GM12878 (cell line): ENCODE measurements at regions not wholly inside any gene's neighbourhood (a gene's known extent, or its start where the extent isn't known, plus 50 kb on each side); places are given as distances from the start of the nearest gene placed in this dataset.

Experiments
- ATAC-seq: fragments of 200-7000 bp; cut with Tn5 transposase; 3 replicates; pipeline ENCODE4 v1.9.1; 2020; ENCODE audit warnings: mild to moderate bottlenecking, moderate library complexity
- BruUV-seq: library from RNA; stranded (reverse); fragments of 400-500 nt; replicated peaks from 2 replicates; lab custom pipeline; 2021; lab: Mats Ljungman, UMichigan
- CTCF ChIA-PET: fragments of 300-600 bp; sonication (Branson Sonifier 250); formaldehyde crosslinking; extraction: SDS; loops from one replicate; lab custom pipeline; 2021; ENCODE audit warnings: inconsistent platforms; lab: Yijun Ruan, JAX
- POLR2A ChIA-PET: fragments of 350-600 bp; formaldehyde crosslinking; extraction: SDS; loops from one replicate; lab custom pipeline; 2021; ENCODE audit warnings: inconsistent platforms; lab: Charles Lee
- RAD21 ChIA-PET: fragments of 300-600 bp; sonication (Branson Sonifier 250); formaldehyde crosslinking; loops from one replicate; lab custom pipeline; 2023; ENCODE audit warnings: antibody characterized with exemption; ENCODE audit not compliant: unreplicated experiment; lab: Charles Lee
- SMC1A ChIA-PET: fragments of 300-600 bp; sonication (Branson Sonifier 250); formaldehyde crosslinking; loops from one replicate; lab custom pipeline; 2023; ENCODE audit not compliant: unreplicated experiment, uncharacterized antibody; lab: Charles Lee
- DNase-seq: peaks from one replicate; pipeline ENCODE4 v3.0.0-alpha.2; 2011; ENCODE audit warnings: low read depth, low spot score
- FAIRE-seq: peaks from 3 replicates; lab custom pipeline; 2011; peaks lifted over from hg19 to GRCh38; lab: Jason Lieb, UNC
- H2AFZ ChIP-seq: 2 replicates; pipeline ENCODE4 v1.6.0; 2011; ENCODE audit warnings: low read depth, low read length, control low read depth; ENCODE audit not compliant: control insufficient read depth
- H3K27ac ChIP-seq: 2 replicates; pipeline ENCODE4 v1.5.1; 2011; ENCODE audit warnings: control low read depth; ENCODE audit not compliant: control insufficient read depth, insufficient read depth
- H3K27me3 ChIP-seq, 2 experiments: replicated peaks in 1 of 2; 2 replicates each; pipeline versions ENCODE4 v1.6.0 to v1.6.1; 2011; ENCODE audit warnings: low read length in 1 of 2; ENCODE audit not compliant: control insufficient read depth in 2 of 2, insufficient read depth in 2 of 2
- H3K36me3 ChIP-seq, 2 experiments: 2 replicates each; pipeline ENCODE4 v1.5.1; 2011; ENCODE audit warnings: low read length in 1 of 2; ENCODE audit not compliant: control insufficient read depth in 2 of 2, insufficient read depth in 2 of 2
- H3K4me1 ChIP-seq: 2 replicates; pipeline ENCODE4 v1.6.1; 2011; ENCODE audit warnings: mild to moderate bottlenecking, low read length, moderate library complexity, mixed read lengths; ENCODE audit not compliant: control insufficient read depth, insufficient read depth
- H3K4me2 ChIP-seq: 2 replicates; pipeline ENCODE4 v1.6.0; 2011; ENCODE audit warnings: control low read depth; ENCODE audit not compliant: control insufficient read depth, insufficient read depth
- H3K4me3 ChIP-seq: fragments of 200-600 bp; sonication (generic); 2 replicates; pipeline ENCODE4 v1.5.1; 2016
- H3K79me2 ChIP-seq: 2 replicates; pipeline ENCODE4 v1.6.0; 2011; ENCODE audit warnings: low read length; ENCODE audit not compliant: control insufficient read depth, insufficient read depth
- H3K9ac ChIP-seq: 2 replicates; pipeline ENCODE4 v1.8.0; 2011; ENCODE audit warnings: low read length, control low read depth, mixed read lengths; ENCODE audit not compliant: control insufficient read depth, insufficient read depth
- H3K9me3 ChIP-seq: replicated peaks from 3 replicates; pipeline ENCODE4 v1.5.1; 2011; ENCODE audit warnings: mild to moderate bottlenecking, low read length; ENCODE audit not compliant: control insufficient read depth, insufficient read depth
- H4K20me1 ChIP-seq: 2 replicates; pipeline ENCODE4 v1.6.0; 2011; ENCODE audit not compliant: control insufficient read depth, insufficient read depth
- ATF7 ChIP-seq: fragments of 450-650 bp; IDR thresholded peaks from 2 replicates; pipeline ENCODE4 v1.6.1; 2016; ENCODE audit warnings: low read depth, mild to moderate bottlenecking
- CBX3 ChIP-seq: fragments of 200-600 bp; sonication (generic); IDR thresholded peaks from 2 replicates; pipeline ENCODE4 v1.6.1; 2016; ENCODE audit warnings: low read depth, borderline replicate concordance
- CREB1 ChIP-seq: IDR thresholded peaks from 2 replicates; pipeline ENCODE4 v1.6.1; 2012; ENCODE audit warnings: low read depth, mild to moderate bottlenecking, inconsistent platforms
- CREM ChIP-seq: IDR thresholded peaks from 2 replicates; pipeline ENCODE4 v1.6.1; 2014; ENCODE audit warnings: antibody characterized with exemption, low read depth
- HDAC2 ChIP-seq: fragments of 200-600 bp; sonication (generic); IDR thresholded peaks from 2 replicates; pipeline ENCODE4 v1.6.1; 2017
- IKZF1 ChIP-seq: fragments of 450-650 bp; conservative IDR thresholded peaks from 2 replicates; pipeline ENCODE4 v1.6.1; 2017; ENCODE audit warnings: antibody characterized with exemption, mild to moderate bottlenecking
- JUND ChIP-seq: IDR thresholded peaks from 2 replicates; pipeline ENCODE4 v1.6.1; 2012; ENCODE audit warnings: low read depth, mild to moderate bottlenecking, low read length, improper control_type of control experiment, moderate library complexity
- MEF2A ChIP-seq: IDR thresholded peaks from 2 replicates; pipeline ENCODE4 v1.6.1; 2011; ENCODE audit warnings: low read depth, mild to moderate bottlenecking, low read length, moderate library complexity; ENCODE audit not compliant: insufficient read depth
- NFXL1 ChIP-seq: fragments of 450-650 bp; IDR thresholded peaks from 2 replicates; pipeline ENCODE4 v1.6.1; 2017; ENCODE audit warnings: antibody characterized with exemption, mild to moderate bottlenecking, borderline replicate concordance
- POLR2AphosphoS2 ChIP-seq: IDR thresholded peaks from 2 replicates; pipeline ENCODE4 v1.6.1; 2011; ENCODE audit warnings: low read depth, mild to moderate bottlenecking, low read length, improper control_type of control experiment, moderate library complexity
- RCOR1 ChIP-seq: conservative IDR thresholded peaks from 2 replicates; pipeline ENCODE4 v1.6.1; 2012; ENCODE audit warnings: low read depth, low read length, improper control_type of control experiment
- RUNX3 ChIP-seq: IDR thresholded peaks from 2 replicates; pipeline ENCODE4 v1.6.1; 2012; ENCODE audit warnings: low read length, inconsistent platforms
- TCF12 ChIP-seq: IDR thresholded peaks from 2 replicates; pipeline ENCODE4 v1.6.1; 2011; ENCODE audit warnings: low read depth, mild to moderate bottlenecking, low read length
- WGBS: methylation state at CpG from one replicate; pipeline ENCODE4 v1.1.6; 2016; ENCODE audit warnings: low lambda C conversion rate; ENCODE audit not compliant: insufficient replicate concordance, insufficient coverage; ENCODE audit errors: missing lambda C conversion rate; 5-methylcytosine and 5-hydroxymethylcytosine counted together
- in situ Hi-C: fragments of 300-500 bp; cut with MboI; formaldehyde crosslinking; loops from 9 replicates; pipeline ENCODE4 v1.14.3; 2018; ENCODE audit warnings: mixed read lengths
- intact Hi-C: fragments of 100-400 bp; cut with micrococcal nuclease; formaldehyde crosslinking; loops from one replicate; pipeline ENCODE4 v1.14.2; 2022; ENCODE audit not compliant: unreplicated experiment
- TF ChIP-seq, protein P1 (sequence below): fragments of 450-650 bp; formaldehyde crosslinking; IDR thresholded peaks from 2 replicates; pipeline ENCODE4 v1.4.0; 2020; ENCODE audit warnings: mild to moderate bottlenecking, moderate library complexity

DNA sequence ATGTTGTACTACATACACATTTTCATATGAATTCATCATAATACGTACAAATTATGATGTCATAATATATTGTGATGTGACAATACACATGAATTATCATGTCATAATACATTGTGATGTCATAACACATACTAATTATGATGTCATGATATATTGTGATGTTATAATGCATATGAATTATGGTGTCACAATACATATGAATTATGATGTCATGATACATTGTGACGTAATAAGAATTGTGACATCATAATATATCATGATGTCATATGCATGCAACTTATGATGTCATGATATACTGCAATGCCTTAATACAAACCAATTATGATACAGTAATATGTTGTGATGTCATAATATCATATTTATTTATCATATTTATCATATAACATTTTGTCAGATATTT is 2074.3 kb downstream of the TP53TG3F start:
- SMC1A ChIA-PET = no interaction called here
- no TSS peak for BruUV-seq
- Histone ChIP-seq H3K27me3 (no peaks in the 10 kb centered on the region), H3K79me2 (no peaks in the 10 kb centered on the region), H3K4me1 (no peaks in the 10 kb centered on the region), H4K20me1 (no peaks in the 10 kb centered on the region), H3K27ac (no peak overlapping the region), H3K36me3 (no peaks in the 10 kb centered on the region), H2AFZ (no peak overlapping the region), H3K4me2 (no peak overlapping the region), H3K4me3 (no peak overlapping the region), H3K9ac (no peak overlapping the region), H3K9me3 (no peaks in the 10 kb centered on the region; the same call in 2 of the 3 replicates)
- in situ Hi-C loops (no loop called here), intact Hi-C loops (no loop called here)
- DNase-seq = no peak
- TF ChIP-seq CBX3 (no peak), CREB1 (peak; percentile 65), RUNX3 (no peak), NFXL1 (no peak), TCF12 (no peak), ATF7 (peak; percentile 91), JUND (no peak), POLR2AphosphoS2 (no peak), CREM (peak; percentile 39; the same call in 1 of the 2 replicates), HDAC2 (no peak)
- CTCF ChIA-PET = no interaction called here
- 0% methylated on average over 2 of the region's 2 CpGs for WGBS
- ATAC-seq = no peak
- RAD21 ChIA-PET = no interaction called here
- POLR2A ChIA-PET = no interaction called here
- no peak for FAIRE-seq

DNA sequence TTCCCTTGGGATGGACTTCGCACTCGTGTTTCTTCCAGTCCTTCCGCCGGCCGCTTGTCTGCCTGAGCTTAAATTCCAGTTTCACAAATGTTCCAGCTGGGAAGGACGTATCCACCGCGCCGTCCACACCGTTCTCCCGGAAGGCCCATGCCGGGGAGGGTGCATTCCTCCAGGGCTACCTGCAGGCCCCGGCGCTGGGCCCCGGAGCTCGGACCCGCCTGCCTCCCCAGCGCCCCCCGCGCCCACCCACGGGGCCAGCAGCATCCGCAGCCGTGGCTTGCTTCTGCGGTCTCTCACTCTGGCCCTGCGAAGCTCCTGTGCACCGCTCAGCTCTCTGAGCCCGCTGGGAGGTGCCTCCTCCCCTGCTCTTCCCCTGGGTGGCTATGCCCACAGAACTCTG is 2084.1 kb downstream of the TP53TG3F start:
- Histone ChIP-seq H3K4me1 (no peaks in the 10 kb centered on the region), H3K27ac (no peak overlapping the region), H3K4me3 (no peak overlapping the region), H3K9ac (no peak overlapping the region), H4K20me1 (no peaks in the 10 kb centered on the region), H3K36me3 (no peaks in the 10 kb centered on the region), H2AFZ (no peak overlapping the region), H3K79me2 (no peaks in the 10 kb centered on the region), H3K9me3 (no peaks in the 10 kb centered on the region; the same call in 2 of the 3 replicates), H3K27me3 (no peaks in the 10 kb centered on the region), H3K4me2 (no peak overlapping the region)
- BruUV-seq = no TSS peak
- no peak for FAIRE-seq
- SMC1A ChIA-PET = no interaction called here
- POLR2A ChIA-PET = no interaction called here
- in situ Hi-C loops = loop anchor here (10.0 kb wide), 1 partner anchor 61 kb away; no protein-coding TSS in a partner anchor
- ATAC-seq = no peak
- WGBS = 67% methylated on average over 20 of the region's 27 CpGs
- DNase-seq = no peak
- CTCF ChIA-PET = no interaction called here
- RAD21 ChIA-PET = no interaction called here
- intact Hi-C loops = no loop called here
- TF ChIP-seq MEF2A = no peak
- TF ChIP-seq CBX3 = no peak
- TF ChIP-seq RCOR1 = no peak
- TF ChIP-seq IKZF1 = no peak
- TF ChIP-seq, protein P1, sequence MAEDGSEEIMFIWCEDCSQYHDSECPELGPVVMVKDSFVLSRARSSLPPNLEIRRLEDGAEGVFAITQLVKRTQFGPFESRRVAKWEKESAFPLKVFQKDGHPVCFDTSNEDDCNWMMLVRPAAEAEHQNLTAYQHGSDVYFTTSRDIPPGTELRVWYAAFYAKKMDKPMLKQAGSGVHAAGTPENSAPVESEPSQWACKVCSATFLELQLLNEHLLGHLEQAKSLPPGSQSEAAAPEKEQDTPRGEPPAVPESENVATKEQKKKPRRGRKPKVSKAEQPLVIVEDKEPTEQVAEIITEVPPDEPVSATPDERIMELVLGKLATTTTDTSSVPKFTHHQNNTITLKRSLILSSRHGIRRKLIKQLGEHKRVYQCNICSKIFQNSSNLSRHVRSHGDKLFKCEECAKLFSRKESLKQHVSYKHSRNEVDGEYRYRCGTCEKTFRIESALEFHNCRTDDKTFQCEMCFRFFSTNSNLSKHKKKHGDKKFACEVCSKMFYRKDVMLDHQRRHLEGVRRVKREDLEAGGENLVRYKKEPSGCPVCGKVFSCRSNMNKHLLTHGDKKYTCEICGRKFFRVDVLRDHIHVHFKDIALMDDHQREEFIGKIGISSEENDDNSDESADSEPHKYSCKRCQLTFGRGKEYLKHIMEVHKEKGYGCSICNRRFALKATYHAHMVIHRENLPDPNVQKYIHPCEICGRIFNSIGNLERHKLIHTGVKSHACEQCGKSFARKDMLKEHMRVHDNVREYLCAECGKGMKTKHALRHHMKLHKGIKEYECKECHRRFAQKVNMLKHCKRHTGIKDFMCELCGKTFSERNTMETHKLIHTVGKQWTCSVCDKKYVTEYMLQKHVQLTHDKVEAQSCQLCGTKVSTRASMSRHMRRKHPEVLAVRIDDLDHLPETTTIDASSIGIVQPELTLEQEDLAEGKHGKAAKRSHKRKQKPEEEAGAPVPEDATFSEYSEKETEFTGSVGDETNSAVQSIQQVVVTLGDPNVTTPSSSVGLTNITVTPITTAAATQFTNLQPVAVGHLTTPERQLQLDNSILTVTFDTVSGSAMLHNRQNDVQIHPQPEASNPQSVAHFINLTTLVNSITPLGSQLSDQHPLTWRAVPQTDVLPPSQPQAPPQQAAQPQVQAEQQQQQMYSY = no peak
